ENCODE measurements at regions not wholly inside any gene's neighbourhood (a gene's known extent, or its start where the extent isn't known, plus 50 kb on each side); places are given as distances from the start of the nearest gene placed in this dataset.

DNA sequence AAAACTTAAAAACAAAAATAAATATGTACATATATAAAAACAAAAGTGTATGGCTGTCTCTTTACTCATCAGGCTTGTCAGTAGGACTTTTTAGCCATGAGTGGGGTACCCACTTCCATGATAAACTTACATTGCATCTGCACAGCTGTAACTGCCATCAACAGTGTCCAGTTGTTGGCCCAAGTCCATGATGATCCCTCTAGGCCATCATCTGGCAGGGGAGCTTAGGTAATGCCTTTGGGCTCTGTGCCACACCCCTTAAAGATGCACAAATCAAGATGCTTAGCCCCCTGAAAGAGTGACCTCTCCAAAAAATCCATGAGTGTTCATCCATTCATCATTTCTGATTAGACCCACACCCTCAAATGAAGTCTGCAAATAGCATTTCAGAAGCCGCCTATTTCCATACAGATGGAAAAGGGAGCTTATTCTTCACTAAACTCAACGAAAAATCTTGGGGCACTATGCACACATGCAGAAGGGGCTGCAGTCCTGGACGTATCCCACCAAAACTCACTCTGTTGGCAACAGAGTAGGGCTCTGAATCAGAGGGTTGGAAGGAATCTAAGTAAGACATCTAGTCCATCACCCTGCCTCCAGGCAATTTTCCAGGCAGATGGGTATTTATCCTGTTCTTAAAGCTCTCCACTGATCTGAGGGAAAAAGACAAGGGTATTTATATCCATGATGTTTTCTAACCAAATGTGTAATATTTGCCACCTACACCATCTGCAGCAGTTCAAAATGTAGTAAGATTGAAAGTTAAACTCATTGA lies 691.0 kb downstream of the ZEB2 start:
- no peaks in the 10 kb centered on the region for H3K36me3 ChIP-seq (ENCODE audit: control insufficient read depth, low read depth, low read length)
- H3K4me1 ChIP-seq (ENCODE audit: control insufficient read depth, low read depth, low read length): peaks cover 22% of the 10 kb centered on the region
- H3K9me3 ChIP-seq (ENCODE audit: control insufficient read depth, low read depth, low read length): no peaks in the 10 kb centered on the region
- H3K4me3 ChIP-seq (ENCODE audit: low read length): no peak overlapping the region
- H3K9ac ChIP-seq (ENCODE audit: low read length): no peak overlapping the region
- no peaks in the 10 kb centered on the region for H3K27me3 ChIP-seq (ENCODE audit: control insufficient read depth, insufficient read depth, low read length)
- H3K27ac ChIP-seq (ENCODE audit: low read length): no peak overlapping the region

DNA sequence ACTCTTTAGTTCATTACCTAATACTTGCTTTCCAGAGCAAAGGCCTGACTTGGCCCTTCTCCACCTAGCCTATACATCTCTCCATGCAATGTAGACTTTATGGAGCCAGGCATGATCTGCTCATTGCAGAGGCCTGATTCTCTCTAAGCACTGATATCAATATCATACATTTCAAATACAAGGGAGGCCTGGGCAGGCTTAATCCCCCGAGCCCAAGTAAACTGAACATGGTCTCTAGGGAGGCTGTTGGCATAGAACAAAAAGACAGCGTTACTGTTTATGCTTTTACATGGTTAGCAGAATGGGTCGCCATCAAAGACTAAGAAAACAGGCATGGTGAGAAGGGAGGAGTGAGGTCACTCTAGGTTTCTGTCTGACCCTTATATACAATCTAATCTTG lies 695.1 kb downstream of the ZEB2 start:
- H3K4me3 ChIP-seq (ENCODE audit: low read length): no peak overlapping the region
- no peak overlapping the region for H3K9ac ChIP-seq (ENCODE audit: low read length)
- H3K27me3 ChIP-seq (ENCODE audit: control insufficient read depth, insufficient read depth, low read length): no peaks in the 10 kb centered on the region
- no peaks in the 10 kb centered on the region for H3K9me3 ChIP-seq (ENCODE audit: control insufficient read depth, low read depth, low read length)
- H3K27ac ChIP-seq (ENCODE audit: low read length): no peak overlapping the region
- H3K4me1 ChIP-seq (ENCODE audit: control insufficient read depth, low read depth, low read length): peaks cover 21% of the 10 kb centered on the region
- no peaks in the 10 kb centered on the region for H3K36me3 ChIP-seq (ENCODE audit: control insufficient read depth, low read depth, low read length)

DNA sequence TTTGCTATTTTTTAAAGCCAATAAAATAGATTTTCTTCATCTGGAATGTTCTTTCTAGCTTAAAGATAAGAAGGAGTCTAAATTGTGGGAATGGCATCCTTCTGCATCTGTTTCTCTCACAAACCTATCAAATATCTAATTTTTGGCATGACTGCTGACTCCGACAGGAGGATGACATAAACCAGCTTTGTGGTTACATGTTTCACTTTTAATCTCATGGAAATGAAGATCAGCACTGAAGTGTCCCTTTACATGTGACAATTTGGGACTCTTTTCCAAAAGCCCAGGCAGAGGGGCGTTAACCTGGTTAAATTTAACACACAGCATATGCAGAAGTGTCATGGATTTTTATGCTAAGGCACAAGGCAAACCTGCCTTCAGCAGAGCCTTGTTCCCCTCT lies 694.7 kb downstream of the ARHGAP15 start:
- no peak overlapping the region for H3K4me3 ChIP-seq (ENCODE audit: low read length)
- no peak overlapping the region for H3K27ac ChIP-seq (ENCODE audit: low read length)
- H3K9me3 ChIP-seq (ENCODE audit: control insufficient read depth, low read depth, low read length): no peaks in the 10 kb centered on the region
- no peaks in the 10 kb centered on the region for H3K27me3 ChIP-seq (ENCODE audit: control insufficient read depth, insufficient read depth, low read length)
- no peak overlapping the region for H3K9ac ChIP-seq (ENCODE audit: low read length)
- peaks cover 21% of the 10 kb centered on the region for H3K4me1 ChIP-seq (ENCODE audit: control insufficient read depth, low read depth, low read length)
- no peaks in the 10 kb centered on the region for H3K36me3 ChIP-seq (ENCODE audit: control insufficient read depth, low read depth, low read length)

DNA sequence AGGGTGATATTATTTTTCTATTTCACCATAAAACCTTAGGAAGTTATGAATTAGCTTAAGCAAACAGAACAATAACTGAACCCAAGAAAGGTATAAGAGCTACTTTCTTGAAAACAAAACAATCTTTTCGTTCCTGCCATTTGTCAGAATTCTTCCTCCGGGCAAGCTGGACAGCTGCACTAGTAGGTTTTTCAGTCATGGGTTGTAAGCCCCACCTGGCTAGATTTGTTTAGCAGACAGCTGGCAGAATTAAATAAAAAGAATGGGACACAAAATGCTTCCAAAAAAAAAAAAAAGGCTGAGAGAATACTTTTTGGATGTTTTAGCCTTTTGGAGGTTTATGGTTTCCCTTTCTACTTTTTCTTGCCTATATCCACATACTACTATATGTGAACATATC lies 694.1 kb downstream of the ARHGAP15 start:
- H3K9ac ChIP-seq (ENCODE audit: low read length): no peak overlapping the region
- H3K4me3 ChIP-seq (ENCODE audit: low read length): no peak overlapping the region
- H3K9me3 ChIP-seq (ENCODE audit: control insufficient read depth, low read depth, low read length): no peaks in the 10 kb centered on the region
- H3K27ac ChIP-seq (ENCODE audit: low read length): no peak overlapping the region
- no peaks in the 10 kb centered on the region for H3K36me3 ChIP-seq (ENCODE audit: control insufficient read depth, low read depth, low read length)
- peaks cover 21% of the 10 kb centered on the region for H3K4me1 ChIP-seq (ENCODE audit: control insufficient read depth, low read depth, low read length)
- H3K27me3 ChIP-seq (ENCODE audit: control insufficient read depth, insufficient read depth, low read length): no peaks in the 10 kb centered on the region

DNA sequence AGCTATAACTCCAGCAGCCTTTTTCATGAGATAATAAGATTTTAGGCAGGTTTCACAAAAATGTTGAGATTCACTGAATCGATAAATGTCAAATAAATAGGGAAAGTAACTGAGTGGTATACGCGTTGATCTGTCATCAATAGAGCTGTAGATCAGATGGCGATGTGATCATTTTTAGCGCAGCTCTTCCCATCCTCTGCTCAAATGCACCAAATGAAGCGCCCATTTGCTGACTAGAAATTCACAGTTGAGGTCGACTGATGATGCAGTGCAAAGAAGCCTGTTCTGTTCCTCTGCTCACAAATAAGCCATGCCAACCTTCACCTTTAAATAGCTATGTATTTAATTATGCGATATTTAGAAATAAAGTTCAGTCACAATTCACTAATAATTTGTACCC lies 693.5 kb downstream of the ARHGAP15 start:
- Histone ChIP-seq H3K4me3 (ENCODE audit: low read length) (no peak overlapping the region), H3K36me3 (ENCODE audit: control insufficient read depth, low read depth, low read length) (no peaks in the 10 kb centered on the region), H3K4me1 (ENCODE audit: control insufficient read depth, low read depth, low read length) (peaks cover 21% of the 10 kb centered on the region), H3K9me3 (ENCODE audit: control insufficient read depth, low read depth, low read length) (no peaks in the 10 kb centered on the region), H3K27ac (ENCODE audit: low read length) (no peak overlapping the region), H3K9ac (ENCODE audit: low read length) (no peak overlapping the region), H3K27me3 (ENCODE audit: control insufficient read depth, insufficient read depth, low read length) (no peaks in the 10 kb centered on the region)

DNA sequence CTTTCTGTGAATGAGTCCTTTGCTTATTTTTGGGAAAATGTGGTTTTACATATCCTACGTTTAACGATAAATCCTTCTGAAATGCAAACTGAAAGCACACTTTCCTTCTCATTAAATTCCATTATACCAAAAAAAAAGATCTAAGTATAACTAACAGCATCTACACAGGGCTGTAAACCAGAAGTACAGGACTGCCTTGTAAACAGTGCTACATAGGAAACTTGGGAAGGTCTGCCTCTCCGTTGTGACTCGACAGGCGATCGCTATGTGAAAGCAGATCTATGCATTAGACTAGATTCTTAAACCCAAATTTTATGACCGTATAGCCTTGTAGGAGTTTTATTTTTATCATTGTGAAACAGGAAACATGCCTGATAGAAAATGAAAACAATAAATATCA lies 690.5 kb downstream of the ARHGAP15 start:
- H3K9me3 ChIP-seq (ENCODE audit: control insufficient read depth, low read depth, low read length): no peaks in the 10 kb centered on the region
- no peak overlapping the region for H3K27ac ChIP-seq (ENCODE audit: low read length)
- H3K4me3 ChIP-seq (ENCODE audit: low read length): no peak overlapping the region
- H3K9ac ChIP-seq (ENCODE audit: low read length): no peak overlapping the region
- peaks cover 18% of the 10 kb centered on the region for H3K4me1 ChIP-seq (ENCODE audit: control insufficient read depth, low read depth, low read length)
- no peaks in the 10 kb centered on the region for H3K27me3 ChIP-seq (ENCODE audit: control insufficient read depth, insufficient read depth, low read length)
- H3K36me3 ChIP-seq (ENCODE audit: control insufficient read depth, low read depth, low read length): no peaks in the 10 kb centered on the region

DNA sequence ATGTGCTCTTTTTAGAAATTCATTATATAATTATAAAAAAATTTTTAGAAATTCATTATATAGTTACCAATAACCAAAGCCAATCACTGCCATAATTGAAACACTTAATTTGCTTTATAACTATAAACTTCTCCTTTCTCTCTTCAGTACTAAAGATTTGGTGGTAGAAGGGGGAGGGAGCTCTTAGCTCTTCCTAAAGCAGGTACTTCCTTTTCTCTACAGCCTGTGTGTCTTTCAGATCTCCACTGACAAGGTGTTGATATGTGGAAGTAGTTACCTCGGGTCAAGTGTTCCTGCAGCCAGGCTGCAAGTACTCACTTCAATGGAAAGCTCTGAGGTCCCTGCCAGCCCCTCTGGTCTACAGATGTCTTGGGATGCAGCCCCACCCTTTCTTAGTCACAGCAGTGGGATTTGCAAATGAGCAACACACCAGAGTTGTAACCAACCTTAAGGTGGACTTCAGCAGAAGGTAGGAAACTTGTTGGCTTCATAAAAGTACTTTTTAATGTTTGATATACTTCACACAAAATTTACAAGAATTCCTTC lies 690.0 kb downstream of the ARHGAP15 start:
- H3K4me3 ChIP-seq (ENCODE audit: low read length): no peak overlapping the region
- H3K9me3 ChIP-seq (ENCODE audit: control insufficient read depth, low read depth, low read length): no peaks in the 10 kb centered on the region
- H3K27me3 ChIP-seq (ENCODE audit: control insufficient read depth, insufficient read depth, low read length): no peaks in the 10 kb centered on the region
- H3K9ac ChIP-seq (ENCODE audit: low read length): no peak overlapping the region
- no peak overlapping the region for H3K27ac ChIP-seq (ENCODE audit: low read length)
- peaks cover 17% of the 10 kb centered on the region for H3K4me1 ChIP-seq (ENCODE audit: control insufficient read depth, low read depth, low read length)
- H3K36me3 ChIP-seq (ENCODE audit: control insufficient read depth, low read depth, low read length): no peaks in the 10 kb centered on the region

All from iPS-18a (cell line).